IMR-90 (cell line): ENCODE measurements at regions not wholly inside any gene's neighbourhood (a gene's known extent, or its start where the extent isn't known, plus 50 kb on each side); places are given as distances from the start of the nearest gene placed in this dataset.

Experiments used
- ATAC-seq: fragments of 200-7000 bp; cut with Tn5 transposase; 2 replicates; pipeline ENCODE4 v1.9.1; 2020; ENCODE audit warnings: low read depth, mild to moderate bottlenecking, moderate library complexity
- BruUV-seq: library from RNA; stranded (reverse); fragments of 400-500 nt; replicated peaks from 2 replicates; lab custom pipeline; 2021; lab: Mats Ljungman, UMichigan
- CTCF ChIA-PET: fragments of 300-600 bp; formaldehyde crosslinking; extraction: SDS; loops from one replicate; lab custom pipeline; 2021; ENCODE audit warnings: antibody characterized with exemption; lab: Yijun Ruan, JAX
- POLR2A ChIA-PET: fragments of 300-600 bp; sonication (Branson Sonifier 250); formaldehyde crosslinking; loops from one replicate; lab custom pipeline; 2022; ENCODE audit warnings: antibody characterized with exemption; ENCODE audit not compliant: unreplicated experiment; lab: Charles Lee
- DNase-seq: peaks from one replicate; pipeline ENCODE4 v3.0.0; 2013
- H2AFZ ChIP-seq: replicated peaks from 2 replicates; pipeline ENCODE3; 2013; ENCODE audit warnings: low read length, mild to moderate bottlenecking; ENCODE audit not compliant: poor library complexity
- H2AK5ac ChIP-seq: 2 replicates; pipeline ENCODE4 v1.6.1; 2013; ENCODE audit warnings: low read depth, low read length, inconsistent platforms
- H2AK9ac ChIP-seq: replicated peaks from 2 replicates; pipeline ENCODE3; 2013; ENCODE audit warnings: mild to moderate bottlenecking, low read depth, low read length, moderate library complexity; ENCODE audit not compliant: poor library complexity
- H2BK120ac ChIP-seq: 2 replicates; pipeline ENCODE4 v1.6.1; 2013; ENCODE audit warnings: low read depth, low read length, inconsistent platforms
- H2BK15ac ChIP-seq: 3 replicates; pipeline ENCODE4 v1.6.1; 2013; ENCODE audit warnings: low read depth, low read length, inconsistent platforms
- H2BK20ac ChIP-seq: 2 replicates; pipeline ENCODE4 v1.6.1; 2013; ENCODE audit warnings: low read depth, mild to moderate bottlenecking, inconsistent platforms, low read length, moderate library complexity
- H2BK5ac ChIP-seq: 2 replicates; pipeline ENCODE4 v1.6.1; 2013; ENCODE audit warnings: mild to moderate bottlenecking, low read depth, low read length, inconsistent platforms; ENCODE audit not compliant: poor library complexity, severe bottlenecking
- H3K14ac ChIP-seq: replicated peaks from 2 replicates; pipeline ENCODE4 v1.6.1; 2013; ENCODE audit warnings: low read depth, low read length, inconsistent platforms
- H3K18ac ChIP-seq: 2 replicates; pipeline ENCODE4 v1.6.1; 2013; ENCODE audit warnings: low read depth, low read length, control low read depth
- H3K23ac ChIP-seq: 2 replicates; pipeline ENCODE4 v1.6.1; 2013; ENCODE audit warnings: low read depth, low read length, inconsistent platforms
- H3K27ac ChIP-seq: 2 replicates; pipeline ENCODE4 v1.5.1; 2013; ENCODE audit warnings: mild to moderate bottlenecking, control low read depth, low read length; ENCODE audit not compliant: insufficient read depth
- H3K27me3 ChIP-seq: 2 replicates; pipeline ENCODE4 v1.6.1; 2013; ENCODE audit warnings: low read length; ENCODE audit not compliant: control insufficient read depth, insufficient read depth
- H3K36me3 ChIP-seq: 2 replicates; pipeline ENCODE4 v1.6.1; 2013; ENCODE audit warnings: low read length, mixed read lengths; ENCODE audit not compliant: control insufficient read depth, insufficient read depth
- H3K4ac ChIP-seq: 2 replicates; pipeline ENCODE4 v1.6.1; 2013; ENCODE audit warnings: low read depth, low read length, inconsistent platforms
- H3K4me1 ChIP-seq: 2 replicates; pipeline ENCODE4 v1.6.1; 2013; ENCODE audit warnings: low read length, mixed read lengths; ENCODE audit not compliant: control insufficient read depth, insufficient read depth
- H3K4me2 ChIP-seq: 2 replicates; pipeline ENCODE4 v1.6.1; 2013; ENCODE audit warnings: low read depth, mild to moderate bottlenecking, control low read depth, low read length, moderate library complexity
- H3K4me3 ChIP-seq: 2 replicates; pipeline ENCODE4 v1.5.1; 2013; ENCODE audit warnings: low read depth, mild to moderate bottlenecking, control low read depth, low read length, moderate library complexity; ENCODE audit not compliant: insufficient read depth
- H3K56ac ChIP-seq: 2 replicates; pipeline ENCODE4 v1.6.1; 2013; ENCODE audit warnings: low read length, inconsistent platforms; ENCODE audit not compliant: insufficient read depth; ENCODE audit errors: extremely low read depth
- H3K79me1 ChIP-seq, 2 experiments: 2 replicates each; pipeline ENCODE4 v1.6.1; 2013; ENCODE audit warnings: low read length in 2 of 2, inconsistent platforms in 1 of 2, low read depth in 1 of 2
- H3K9ac ChIP-seq: 2 replicates; pipeline ENCODE4 v1.6.1; 2013; ENCODE audit warnings: low read depth, low read length, control low read depth
- H3K9me1 ChIP-seq: 2 replicates; pipeline ENCODE4 v1.6.1; 2013; ENCODE audit warnings: low read length, inconsistent platforms; ENCODE audit not compliant: insufficient read depth
- H3K9me3 ChIP-seq: 2 replicates; pipeline ENCODE4 v1.6.1; 2013; ENCODE audit warnings: low read length; ENCODE audit not compliant: control insufficient read depth, insufficient read depth
- H4K20me1 ChIP-seq: 2 replicates; pipeline ENCODE4 v1.6.1; 2013; ENCODE audit warnings: low read length, inconsistent platforms; ENCODE audit not compliant: insufficient read depth
- H4K5ac ChIP-seq: 2 replicates; pipeline ENCODE4 v1.6.1; 2013; ENCODE audit warnings: mild to moderate bottlenecking, low read depth, low read length, control low read depth
- H4K8ac ChIP-seq, 2 experiments: 2 replicates each; pipeline ENCODE4 v1.6.1; 2013; ENCODE audit warnings: low read depth in 2 of 2, low read length in 2 of 2, control low read depth in 1 of 2, inconsistent platforms in 1 of 2
- H4K91ac ChIP-seq: 2 replicates; pipeline ENCODE4 v1.6.1; 2013; ENCODE audit warnings: low read depth, low read length, inconsistent platforms; ENCODE audit not compliant: insufficient read depth
- CEBPB ChIP-seq: IDR thresholded peaks from 2 replicates; pipeline ENCODE4 v1.6.1; 2012; ENCODE audit warnings: low read depth, low read length, improper control_type of control experiment
- CHD1 ChIP-seq: IDR thresholded peaks from 2 replicates; pipeline ENCODE4 v1.6.1; 2012; ENCODE audit warnings: low read depth, low read length, improper control_type of control experiment
- ELK1 ChIP-seq: fragments of 150-350 bp; IDR thresholded peaks from 2 replicates; pipeline ENCODE4 v1.6.1; 2016; ENCODE audit warnings: low read depth, mild to moderate bottlenecking, low read length, moderate library complexity, borderline replicate concordance
- FOS ChIP-seq: fragments of 150-350 bp; IDR thresholded peaks from 2 replicates; pipeline ENCODE4 v1.6.1; 2016; ENCODE audit warnings: low read depth, low read length
- MAFK ChIP-seq: IDR thresholded peaks from 2 replicates; pipeline ENCODE4 v1.6.1; 2012; ENCODE audit warnings: low read depth, low read length, improper control_type of control experiment
- MXI1 ChIP-seq: IDR thresholded peaks from 2 replicates; pipeline ENCODE4 v1.6.1; 2012; ENCODE audit warnings: low read depth, mild to moderate bottlenecking, low read length, moderate library complexity, borderline replicate concordance
- NFE2L2 ChIP-seq: fragments of 150-350 bp; IDR thresholded peaks from 2 replicates; pipeline ENCODE4 v1.6.1; 2016; ENCODE audit warnings: low read depth, mild to moderate bottlenecking, low read length
- POLR2A ChIP-seq: IDR thresholded peaks from 2 replicates; pipeline ENCODE4 v1.6.1; 2012; ENCODE audit warnings: mild to moderate bottlenecking, low read depth, low read length
- RAD21 ChIP-seq: IDR thresholded peaks from 2 replicates; pipeline ENCODE4 v1.6.1; 2012; ENCODE audit warnings: low read length, improper control_type of control experiment
- RCOR1 ChIP-seq: IDR thresholded peaks from 2 replicates; pipeline ENCODE4 v1.6.1; 2012; ENCODE audit warnings: mild to moderate bottlenecking, low read length, improper control_type of control experiment; ENCODE audit not compliant: insufficient replicate concordance
- RFX5 ChIP-seq: IDR thresholded peaks from 2 replicates; pipeline ENCODE4 v1.8.0; 2012; ENCODE audit warnings: low read depth, mild to moderate bottlenecking, low read length, moderate library complexity
- SMC3 ChIP-seq: fragments of 150-350 bp; IDR thresholded peaks from 2 replicates; pipeline ENCODE4 v1.6.1; 2016; ENCODE audit warnings: low read depth, mild to moderate bottlenecking, antibody characterized with exemption, low read length, moderate library complexity
- dilution Hi-C: fragments of 300-500 bp; cut with HindIII; formaldehyde crosslinking; loops from one replicate; pipeline ENCODE4 v1.14.3; 2018; ENCODE audit warnings: low sequenced_read_pairs; ENCODE audit not compliant: unreplicated experiment
- in situ Hi-C: fragments of 300-500 bp; cut with MboI; formaldehyde crosslinking; loops from 3 replicates; pipeline ENCODE4 v1.14.3; 2019; ENCODE audit warnings: low sequenced_read_pairs, inconsistent platforms, mixed read lengths
- intact Hi-C: fragments of 100-400 bp; cut with micrococcal nuclease; formaldehyde crosslinking; loops from 2 replicates; pipeline ENCODE4 v1.10.0; 2022
- TF ChIP-seq, protein P1 (sequence below): fragments of 150-350 bp; IDR thresholded peaks from 2 replicates; pipeline ENCODE4 v1.6.1; 2017; ENCODE audit warnings: mild to moderate bottlenecking, antibody characterized with exemption, low read length, low read depth

GRCh38 chr5:164748861-164749260, 1243.4 kb downstream of the MAT2B start:
- no peak overlapping the region for H3K4me3 ChIP-seq
- no peak overlapping the region for H4K5ac ChIP-seq
- ATAC-seq (no peak), DNase-seq (no peak)
- H3K18ac ChIP-seq: no peak overlapping the region
- in situ Hi-C loops: no loop called here
- POLR2A ChIA-PET: no interaction called here
- no peak overlapping the region for H2BK120ac ChIP-seq
- no peaks in the 10 kb centered on the region for H4K20me1 ChIP-seq
- peaks cover 2% of the 10 kb centered on the region; the same call in 1 of the 2 replicates for H3K9me3 ChIP-seq
- intact Hi-C loops: no loop called here
- no peak for TF ChIP-seq CEBPB
- TF ChIP-seq RFX5: no peak
- no peak for TF ChIP-seq RAD21
- TF ChIP-seq SMC3: no peak
- TF ChIP-seq FOS: no peak
- TF ChIP-seq POLR2A: no peak
- TF ChIP-seq RCOR1: no peak
- no peak for TF ChIP-seq CHD1
- no peak for TF ChIP-seq MAFK
- TF ChIP-seq, protein P1, sequence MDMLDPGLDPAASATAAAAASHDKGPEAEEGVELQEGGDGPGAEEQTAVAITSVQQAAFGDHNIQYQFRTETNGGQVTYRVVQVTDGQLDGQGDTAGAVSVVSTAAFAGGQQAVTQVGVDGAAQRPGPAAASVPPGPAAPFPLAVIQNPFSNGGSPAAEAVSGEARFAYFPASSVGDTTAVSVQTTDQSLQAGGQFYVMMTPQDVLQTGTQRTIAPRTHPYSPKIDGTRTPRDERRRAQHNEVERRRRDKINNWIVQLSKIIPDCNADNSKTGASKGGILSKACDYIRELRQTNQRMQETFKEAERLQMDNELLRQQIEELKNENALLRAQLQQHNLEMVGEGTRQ: no peak
- no peak for TF ChIP-seq NFE2L2
- no peak for TF ChIP-seq ELK1
- no peak for TF ChIP-seq MXI1
- H3K14ac ChIP-seq: no peak overlapping the region
- CTCF ChIA-PET: no interaction called here
- H3K23ac ChIP-seq: no peak overlapping the region
- no peak overlapping the region for H2AFZ ChIP-seq
- no peaks in the 10 kb centered on the region for H3K36me3 ChIP-seq
- no peaks in the 10 kb centered on the region for H3K79me1 ChIP-seq
- no peak overlapping the region for H2BK15ac ChIP-seq
- H2BK20ac ChIP-seq: no peak overlapping the region
- no peak overlapping the region for H4K91ac ChIP-seq
- H3K4ac ChIP-seq: no peak overlapping the region
- H3K27me3 ChIP-seq: no peaks in the 10 kb centered on the region
- H3K9ac ChIP-seq: no peak overlapping the region
- H2AK9ac ChIP-seq: no peak overlapping the region
- H2BK5ac ChIP-seq: no peak overlapping the region
- H3K9me1 ChIP-seq: no peaks in the 10 kb centered on the region
- H3K4me2 ChIP-seq: no peak overlapping the region
- H4K8ac ChIP-seq: no peak overlapping the region
- BruUV-seq: no TSS peak
- H2AK5ac ChIP-seq: no peak overlapping the region
- H3K27ac ChIP-seq: no peak overlapping the region
- H3K56ac ChIP-seq: no peak overlapping the region
- dilution Hi-C loops: no loop called here
- no peaks in the 10 kb centered on the region for H3K4me1 ChIP-seq
